ENCODE measurements at regions not wholly inside any gene's neighbourhood (a gene's known extent, or its start where the extent isn't known, plus 50 kb on each side); places are given as distances from the start of the nearest gene placed in this dataset.

DNA sequence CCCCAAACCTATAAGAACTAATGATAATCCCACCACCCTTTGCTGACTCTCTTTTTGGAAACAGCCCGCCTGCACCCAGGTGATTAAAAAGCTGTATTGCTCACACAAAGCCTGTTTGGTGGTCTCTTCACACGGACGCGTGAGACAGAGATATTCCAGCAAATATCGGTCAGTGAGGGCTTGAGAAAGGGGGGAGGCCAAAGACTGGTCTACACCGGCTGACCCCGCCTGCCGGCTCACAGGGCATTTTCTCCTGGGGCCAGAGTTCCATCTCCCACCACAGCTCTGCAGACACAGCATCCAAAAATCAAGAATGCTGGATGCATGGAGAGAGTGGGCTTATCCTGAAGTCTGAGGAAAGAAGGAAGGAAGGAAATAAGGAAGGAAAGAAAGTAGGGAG lies 176.0 kb downstream of the SHOX start:
- H3K4me3 Mint-ChIP-seq (ENCODE audit: unreplicated experiment), result no peak overlapping the region
- peaks cover 4% of the 10 kb centered on the region for H3K27me3 Mint-ChIP-seq (ENCODE audit: unreplicated experiment)
- H3K4me1 Mint-ChIP-seq (ENCODE audit: low read depth, unreplicated experiment), result peaks cover 7% of the 10 kb centered on the region
- H3K27ac Mint-ChIP-seq (ENCODE audit: unreplicated experiment), result no peak overlapping the region
- TF ChIP-seq, protein P1, sequence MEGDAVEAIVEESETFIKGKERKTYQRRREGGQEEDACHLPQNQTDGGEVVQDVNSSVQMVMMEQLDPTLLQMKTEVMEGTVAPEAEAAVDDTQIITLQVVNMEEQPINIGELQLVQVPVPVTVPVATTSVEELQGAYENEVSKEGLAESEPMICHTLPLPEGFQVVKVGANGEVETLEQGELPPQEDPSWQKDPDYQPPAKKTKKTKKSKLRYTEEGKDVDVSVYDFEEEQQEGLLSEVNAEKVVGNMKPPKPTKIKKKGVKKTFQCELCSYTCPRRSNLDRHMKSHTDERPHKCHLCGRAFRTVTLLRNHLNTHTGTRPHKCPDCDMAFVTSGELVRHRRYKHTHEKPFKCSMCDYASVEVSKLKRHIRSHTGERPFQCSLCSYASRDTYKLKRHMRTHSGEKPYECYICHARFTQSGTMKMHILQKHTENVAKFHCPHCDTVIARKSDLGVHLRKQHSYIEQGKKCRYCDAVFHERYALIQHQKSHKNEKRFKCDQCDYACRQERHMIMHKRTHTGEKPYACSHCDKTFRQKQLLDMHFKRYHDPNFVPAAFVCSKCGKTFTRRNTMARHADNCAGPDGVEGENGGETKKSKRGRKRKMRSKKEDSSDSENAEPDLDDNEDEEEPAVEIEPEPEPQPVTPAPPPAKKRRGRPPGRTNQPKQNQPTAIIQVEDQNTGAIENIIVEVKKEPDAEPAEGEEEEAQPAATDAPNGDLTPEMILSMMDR (IDR thresholded peaks at IDR 0.05; ENCODE audit: partially characterized antibody, unreplicated experiment), result no peak
- H3K9me3 Mint-ChIP-seq (ENCODE audit: unreplicated experiment), result peaks cover 2% of the 10 kb centered on the region
- peaks cover 11% of the 10 kb centered on the region for H3K36me3 Mint-ChIP-seq (ENCODE audit: unreplicated experiment)
- DNase-seq, result no peak

DNA sequence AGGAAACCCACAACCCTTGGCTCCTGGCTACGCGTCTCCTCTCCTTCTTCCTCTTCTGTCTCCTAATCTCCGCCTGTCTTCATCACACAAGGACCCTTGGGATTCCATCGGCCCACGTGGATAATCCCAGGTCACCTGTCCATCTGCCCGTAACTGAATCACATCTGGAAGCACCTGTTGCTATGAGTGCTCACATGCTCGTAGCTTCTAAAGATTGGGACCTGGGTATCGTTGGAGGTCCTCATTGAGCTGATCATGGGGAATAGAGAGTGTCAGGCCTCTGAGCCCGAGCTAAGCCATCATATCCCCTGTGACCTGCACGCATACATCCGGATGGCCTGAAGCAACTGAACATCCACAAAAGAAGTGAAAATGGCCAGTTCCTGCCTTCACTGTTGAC lies 175.4 kb downstream of the SHOX start:
- H3K4me3 Mint-ChIP-seq (ENCODE audit: unreplicated experiment), result no peak overlapping the region
- peaks cover 10% of the 10 kb centered on the region for H3K4me1 Mint-ChIP-seq (ENCODE audit: low read depth, unreplicated experiment)
- TF ChIP-seq, protein P1 (IDR thresholded peaks at IDR 0.05; ENCODE audit: partially characterized antibody, unreplicated experiment), result no peak
- H3K9me3 Mint-ChIP-seq (ENCODE audit: unreplicated experiment), result peaks cover 2% of the 10 kb centered on the region
- H3K27ac Mint-ChIP-seq (ENCODE audit: unreplicated experiment), result no peak overlapping the region
- peaks cover 7% of the 10 kb centered on the region for H3K27me3 Mint-ChIP-seq (ENCODE audit: unreplicated experiment)
- peaks cover 11% of the 10 kb centered on the region for H3K36me3 Mint-ChIP-seq (ENCODE audit: unreplicated experiment)
- DNase-seq, result no peak

DNA sequence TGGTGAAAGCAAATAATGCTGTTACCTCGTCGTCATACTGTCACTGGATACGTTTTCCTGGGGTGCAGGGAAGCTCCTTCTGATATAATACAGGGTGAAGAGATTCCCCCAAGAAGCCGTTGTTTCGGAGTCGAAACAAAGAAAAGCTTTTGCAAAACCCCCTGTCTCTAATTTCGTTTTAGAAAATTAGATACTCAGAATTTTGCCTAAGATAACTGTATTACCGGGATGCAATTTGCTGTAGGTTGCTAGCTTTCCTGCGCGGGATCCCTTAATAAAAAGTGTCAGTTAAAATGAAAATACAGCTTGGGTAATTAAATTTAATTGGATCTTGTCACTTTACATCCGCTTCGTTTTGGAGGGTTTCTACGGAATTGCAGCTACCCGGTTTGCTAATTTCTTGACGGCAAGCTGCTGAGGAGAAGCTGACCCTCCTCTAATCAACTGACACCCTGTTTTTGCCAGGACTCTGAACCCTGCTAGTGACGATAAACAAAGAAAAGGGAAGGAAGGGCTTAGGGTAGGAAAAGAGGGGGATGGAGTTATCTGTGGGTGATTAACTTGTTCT lies 174.6 kb downstream of the SHOX start:
- H3K27me3 Mint-ChIP-seq (ENCODE audit: unreplicated experiment), result peaks cover 7% of the 10 kb centered on the region
- peaks cover 11% of the 10 kb centered on the region for H3K36me3 Mint-ChIP-seq (ENCODE audit: unreplicated experiment)
- DNase-seq, result no peak
- H3K27ac Mint-ChIP-seq (ENCODE audit: unreplicated experiment), result no peak overlapping the region
- H3K4me3 Mint-ChIP-seq (ENCODE audit: unreplicated experiment), result no peak overlapping the region
- H3K9me3 Mint-ChIP-seq (ENCODE audit: unreplicated experiment), result peaks cover 2% of the 10 kb centered on the region
- H3K4me1 Mint-ChIP-seq (ENCODE audit: low read depth, unreplicated experiment), result peaks cover 10% of the 10 kb centered on the region
- TF ChIP-seq, protein P1 (IDR thresholded peaks at IDR 0.05; ENCODE audit: partially characterized antibody, unreplicated experiment), result no peak

DNA sequence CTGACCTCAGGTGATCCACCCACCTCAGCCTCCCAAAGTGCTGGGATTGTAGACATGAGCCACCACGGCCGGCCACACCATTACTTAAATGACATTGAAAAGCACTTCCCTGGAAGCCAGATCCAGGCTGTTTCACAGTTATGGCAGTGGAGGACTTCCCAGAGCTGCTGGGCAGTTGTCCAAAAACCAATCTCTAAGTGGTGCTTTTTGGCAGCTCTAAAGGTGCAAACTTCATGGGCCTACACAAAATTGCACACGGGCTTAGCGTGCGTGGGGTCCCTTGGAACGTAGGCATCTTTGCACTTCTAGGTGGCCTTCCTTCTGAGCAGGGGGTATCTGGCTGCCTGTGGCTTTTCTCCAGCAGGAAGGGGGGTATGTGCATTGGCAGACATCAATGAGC lies 172.3 kb downstream of the SHOX start:
- TF ChIP-seq, protein P1 (IDR thresholded peaks at IDR 0.05; ENCODE audit: partially characterized antibody, unreplicated experiment), result no peak
- H3K4me3 Mint-ChIP-seq (ENCODE audit: unreplicated experiment), result no peak overlapping the region
- H3K27me3 Mint-ChIP-seq (ENCODE audit: unreplicated experiment), result peaks cover 7% of the 10 kb centered on the region

DNA sequence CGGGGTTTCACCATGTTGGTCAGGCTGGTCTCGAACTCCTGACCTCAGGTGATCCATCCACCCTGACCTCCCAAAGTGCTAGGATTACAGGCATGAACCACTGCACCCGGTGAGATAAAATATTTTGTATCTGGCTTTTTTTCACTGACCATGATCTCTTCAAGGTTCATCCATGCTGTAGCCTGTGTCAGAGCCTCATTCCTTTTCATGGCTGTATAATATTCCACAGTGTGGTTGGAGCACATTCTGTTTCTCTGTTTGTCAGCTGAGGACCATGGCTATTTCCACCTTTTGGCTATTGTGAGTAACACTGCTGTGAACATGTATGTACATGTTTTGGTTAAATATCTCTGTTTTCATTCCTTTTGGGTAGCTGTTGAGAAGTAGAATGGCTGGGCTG lies 169.2 kb downstream of the SHOX start:
- H3K36me3 Mint-ChIP-seq (ENCODE audit: unreplicated experiment), result no peaks in the 10 kb centered on the region
- no peak for DNase-seq
- H3K27me3 Mint-ChIP-seq (ENCODE audit: unreplicated experiment), result peaks cover 4% of the 10 kb centered on the region
- H3K4me1 Mint-ChIP-seq (ENCODE audit: low read depth, unreplicated experiment), result peaks cover 5% of the 10 kb centered on the region
- peaks cover 2% of the 10 kb centered on the region for H3K9me3 Mint-ChIP-seq (ENCODE audit: unreplicated experiment)
- TF ChIP-seq, protein P1 (IDR thresholded peaks at IDR 0.05; ENCODE audit: partially characterized antibody, unreplicated experiment), result no peak
- H3K27ac Mint-ChIP-seq (ENCODE audit: unreplicated experiment), result no peak overlapping the region
- no peak overlapping the region for H3K4me3 Mint-ChIP-seq (ENCODE audit: unreplicated experiment)

More for the DNA sequence above, 172.3 kb downstream of the SHOX start:
- no peak for DNase-seq
- Mint-ChIP-seq H3K36me3 (ENCODE audit: unreplicated experiment) (peaks cover 11% of the 10 kb centered on the region), H3K9me3 (ENCODE audit: unreplicated experiment) (peaks cover 2% of the 10 kb centered on the region), H3K27ac (ENCODE audit: unreplicated experiment) (no peak overlapping the region), H3K4me1 (ENCODE audit: low read depth, unreplicated experiment) (peaks cover 10% of the 10 kb centered on the region)

Data from glutamatergic neuron (in vitro differentiated cells).